ENCODE measurements at regions not wholly inside any gene's neighbourhood (a gene's known extent, or its start where the extent isn't known, plus 50 kb on each side); places are given as distances from the start of the nearest gene placed in this dataset.

DNA sequence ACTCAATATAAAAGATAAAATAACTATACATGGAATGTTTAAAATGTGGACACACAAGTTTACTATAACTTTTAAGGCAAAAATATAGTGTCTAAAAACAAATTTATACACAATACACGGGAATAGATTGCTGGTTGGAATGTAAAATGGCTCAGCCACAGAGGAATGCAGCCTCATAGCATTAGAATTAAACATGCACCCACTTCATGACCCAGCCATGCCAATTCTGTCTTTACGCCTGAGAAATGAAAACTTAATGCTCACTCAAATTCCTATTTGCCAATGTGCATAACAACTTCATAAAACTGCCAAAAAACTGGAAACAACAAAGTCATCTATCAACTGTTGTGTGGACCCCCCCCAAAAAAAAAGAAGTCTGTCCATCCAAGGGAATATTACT, 1006.6 kb upstream of the POU3F3 start:
- FAIRE-seq (no peak), DNase-seq (ENCODE audit: low read depth in 1 of 2, low spot score in 1 of 2) (no peak), ATAC-seq (no peak)
- POLR2A ChIA-PET: no interaction called here
- TF ChIP-seq EP300 (IDR thresholded peaks at IDR 0.05) (no peak), FOSB (CRISPR knock-in tag; IDR thresholded peaks at IDR 0.05) (no peak), CTCF (IDR thresholded peaks at IDR 0.05) (no peak), RAD21 (conservative IDR thresholded peaks at IDR 0.05 in 1 of 2, IDR thresholded peaks at IDR 0.05 in 1 of 2) (no peak), HEYL (CRISPR knock-in tag; IDR thresholded peaks at IDR 0.05) (no peak), ZFP36 (IDR thresholded peaks at IDR 0.05; ENCODE audit: borderline replicate concordance, partially characterized antibody) (no peak), SREBF2 (IDR thresholded peaks at IDR 0.05) (no peak), EHMT2 (IDR thresholded peaks at IDR 0.05; ENCODE audit: low read depth) (no peak), TP53 (CRISPR knock-in tag; IDR thresholded peaks at IDR 0.05) (no peak), CEBPB (IDR thresholded peaks at IDR 0.05) (no peak), MAZ (IDR thresholded peaks at IDR 0.05; ENCODE audit: borderline replicate concordance, low read depth, low read length) (no peak), USF2 (IDR thresholded peaks at IDR 0.05) (no peak), POLR2AphosphoS2 (conservative IDR thresholded peaks at IDR 0.05; ENCODE audit: low read length) (no peak), EHF (CRISPR knock-in tag; IDR thresholded peaks at IDR 0.05) (no peak)
- TF ChIP-seq, protein P1, sequence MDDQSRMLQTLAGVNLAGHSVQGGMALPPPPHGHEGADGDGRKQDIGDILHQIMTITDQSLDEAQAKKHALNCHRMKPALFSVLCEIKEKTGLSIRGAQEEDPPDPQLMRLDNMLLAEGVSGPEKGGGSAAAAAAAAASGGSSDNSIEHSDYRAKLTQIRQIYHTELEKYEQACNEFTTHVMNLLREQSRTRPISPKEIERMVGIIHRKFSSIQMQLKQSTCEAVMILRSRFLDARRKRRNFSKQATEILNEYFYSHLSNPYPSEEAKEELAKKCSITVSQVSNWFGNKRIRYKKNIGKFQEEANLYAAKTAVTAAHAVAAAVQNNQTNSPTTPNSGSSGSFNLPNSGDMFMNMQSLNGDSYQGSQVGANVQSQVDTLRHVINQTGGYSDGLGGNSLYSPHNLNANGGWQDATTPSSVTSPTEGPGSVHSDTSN (IDR thresholded peaks at IDR 0.05): no peak
- Histone ChIP-seq H3K4me2 (no peak overlapping the region), H3K4me3 (no peak overlapping the region), H3K9me3 (no peaks in the 10 kb centered on the region), H3K4me1 (no peaks in the 10 kb centered on the region), H3K27ac (no peak overlapping the region)
- 35% methylated on average over 2 of the region's 2 CpGs for WGBS (ENCODE audit: missing lambda C conversion rate)
- CTCF ChIA-PET: no interaction called here

DNA sequence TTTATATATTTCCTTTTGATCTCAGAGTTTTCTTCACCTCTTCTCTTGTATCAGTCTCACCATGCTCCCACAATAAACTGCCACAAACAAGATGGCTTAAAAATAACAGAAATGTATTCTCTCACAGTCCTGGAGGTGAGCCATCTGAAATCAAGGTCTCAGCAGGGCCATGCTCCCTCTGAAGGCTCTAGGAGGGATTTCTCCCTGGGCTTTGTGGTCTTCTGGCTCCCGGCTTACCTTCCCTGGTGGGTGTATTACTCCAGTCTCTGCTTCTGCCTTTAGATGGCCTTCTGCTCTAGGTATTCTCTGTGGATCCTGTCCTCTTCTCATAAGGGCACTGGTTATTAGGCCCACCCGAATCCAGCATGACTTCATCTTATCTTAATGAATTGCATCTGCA, 994.7 kb upstream of the POU3F3 start:
- no peak overlapping the region for H3K4me3 ChIP-seq
- DNase-seq (ENCODE audit: low read depth in 1 of 2, low spot score in 1 of 2) (no peak), ATAC-seq (no peak), FAIRE-seq (no peak)
- ChIA-PET POLR2A (no interaction called here), CTCF (interaction anchor here (1.0 kb wide), 1 partner anchor 17 kb away, joined by 4 read pairs; no protein-coding TSS in a partner anchor)
- TF ChIP-seq FOSB (CRISPR knock-in tag; IDR thresholded peaks at IDR 0.05) (no peak), CBX8 (IDR thresholded peaks at IDR 0.05) (no peak), CHD2 (IDR thresholded peaks at IDR 0.05; ENCODE audit: low read length, partially characterized antibody) (no peak), NR3C1 (IDR thresholded peaks at IDR 0.05) (no peak), ZFP36 (IDR thresholded peaks at IDR 0.05; ENCODE audit: borderline replicate concordance, partially characterized antibody) (no peak), HEYL (CRISPR knock-in tag; IDR thresholded peaks at IDR 0.05) (no peak), CTCF (IDR thresholded peaks at IDR 0.05) (no peak), JUNB (IDR thresholded peaks at IDR 0.05) (no peak), SMC3 (IDR thresholded peaks at IDR 0.05) (no peak), RAD21 (conservative IDR thresholded peaks at IDR 0.05 in 1 of 2, IDR thresholded peaks at IDR 0.05 in 1 of 2) (no peak), KDM1A (IDR thresholded peaks at IDR 0.05; ENCODE audit: low read depth) (no peak), ZC3H11A (IDR thresholded peaks at IDR 0.05) (no peak)
- WGBS (ENCODE audit: missing lambda C conversion rate): 0% methylated on average over 2 of the region's 2 CpGs
- no peak overlapping the region for H3K27ac ChIP-seq
- no peaks in the 10 kb centered on the region for H3K9me3 ChIP-seq
- no peaks in the 10 kb centered on the region for H3K4me1 ChIP-seq
- H3K4me2 ChIP-seq: no peak overlapping the region
